ENCODE measurements at regions not wholly inside any gene's neighbourhood (a gene's known extent, or its start where the extent isn't known, plus 50 kb on each side); places are given as distances from the start of the nearest gene placed in this dataset.
A peak's percentile ranks its signal among the peaks of the same experiment; 100 is the strongest.

GRCh38 chr11:112417339-112417738 lies 156.7 kb upstream of the PLET1 start:
- Mint-ChIP-seq H3K27ac (peak overlapping the region in 1 of 10 donors; percentile 58), H3K4me3 (no peak overlapping the region), H3K4me1 (peaks cover 0 to 8% (median 4%) of the 10 kb centered on the region in 4 donors), H3K9me3 (peaks cover 0 to 25% (median 10%) of the 10 kb centered on the region in 9 donors), H3K27me3 (peaks cover 3 to 24% (median 12%) of the 10 kb centered on the region in 5 donors), H3K36me3 (peaks cover 0 to 26% (median 4%) of the 10 kb centered on the region in 3 donors)
- ATAC-seq (no peak), DNase-seq (no peak)
- POLR2A ChIA-PET = no interaction called here

GRCh38 chr11:112418438-112418837 lies 157.8 kb upstream of the PLET1 start:
- Mint-ChIP-seq H3K36me3 (peaks cover 0 to 20% (median 4%) of the 10 kb centered on the region in 3 donors), H3K9me3 (peaks cover 0 to 20% (median 8%) of the 10 kb centered on the region in 9 donors), H3K4me3 (no peak overlapping the region), H3K4me1 (peaks cover 0 to 8% (median 4%) of the 10 kb centered on the region in 4 donors), H3K27ac (no peak overlapping the region), H3K27me3 (peaks cover 4 to 21% (median 12%) of the 10 kb centered on the region in 5 donors)
- ATAC-seq (no peak), DNase-seq (no peak)
- POLR2A ChIA-PET = no interaction called here

- no peak for ATAC-seq
- H3K4me1 Mint-ChIP-seq = peaks cover 0 to 7% (median 4%) of the 10 kb centered on the region in 4 donors
Observed at GRCh38 chr11:112421879-112422278, 161.2 kb upstream of the PLET1 start.

GRCh38 chr11:112425121-112425520 lies 164.5 kb upstream of the PLET1 start:
- H3K27ac Mint-ChIP-seq = no peak overlapping the region
- POLR2A ChIA-PET = no interaction called here

More at GRCh38 chr11:112421879-112422278, 161.2 kb upstream of the PLET1 start:
- peaks cover 0 to 7% (median 0%) of the 10 kb centered on the region in 9 donors for H3K9me3 Mint-ChIP-seq
- H3K27me3 Mint-ChIP-seq = peaks cover 4 to 10% (median 7%) of the 10 kb centered on the region in 5 donors
- no peak overlapping the region for H3K27ac Mint-ChIP-seq
- POLR2A ChIA-PET = no interaction called here
- no peak for DNase-seq
- H3K36me3 Mint-ChIP-seq = peaks cover 0 to 2% (median 0%) of the 10 kb centered on the region in 3 donors
- H3K4me3 Mint-ChIP-seq = no peak overlapping the region

GRCh38 chr11:112437096-112437495 lies 176.4 kb upstream of the PLET1 start:
- Mint-ChIP-seq H3K27ac (no peak overlapping the region), H3K36me3 (peaks cover 0 to 36% (median 8%) of the 10 kb centered on the region in 3 donors), H3K27me3 (peaks cover 2 to 20% (median 10%) of the 10 kb centered on the region in 5 donors), H3K4me3 (no peak overlapping the region), H3K9me3 (peaks cover 15 to 51% (median 26%) of the 10 kb centered on the region in 9 donors), H3K4me1 (no peaks in the 10 kb centered on the region)
- DNase-seq = no peak
- no peak for ATAC-seq
- POLR2A ChIA-PET = no interaction called here

More at GRCh38 chr11:112425121-112425520, 164.5 kb upstream of the PLET1 start:
- Mint-ChIP-seq H3K4me1 (no peaks in the 10 kb centered on the region), H3K27me3 (peaks cover 2 to 7% (median 5%) of the 10 kb centered on the region in 5 donors), H3K36me3 (peaks cover 0 to 2% (median 0%) of the 10 kb centered on the region in 3 donors), H3K9me3 (peaks cover 0 to 18% (median 4%) of the 10 kb centered on the region in 9 donors), H3K4me3 (no peak overlapping the region)
- DNase-seq = no peak
- ATAC-seq = no peak

GRCh38 chr11:112439614-112440013 lies 179.0 kb upstream of the PLET1 start:
- DNase-seq (no peak), ATAC-seq (no peak)
- H3K4me3 Mint-ChIP-seq = no peak overlapping the region
- peaks cover 0 to 37% (median 3%) of the 10 kb centered on the region in 3 donors for H3K36me3 Mint-ChIP-seq
- peaks cover 16 to 49% (median 33%) of the 10 kb centered on the region in 9 donors for H3K9me3 Mint-ChIP-seq
- no peak overlapping the region for H3K27ac Mint-ChIP-seq
- POLR2A ChIA-PET = no interaction called here
- H3K27me3 Mint-ChIP-seq = peaks cover 0 to 10% (median 4%) of the 10 kb centered on the region in 5 donors
- H3K4me1 Mint-ChIP-seq = no peaks in the 10 kb centered on the region

GRCh38 chr11:112440518-112440917 lies 179.9 kb upstream of the PLET1 start:
- POLR2A ChIA-PET = no interaction called here
- Mint-ChIP-seq H3K9me3 (peaks cover 21 to 58% (median 42%) of the 10 kb centered on the region in 9 donors), H3K4me1 (no peaks in the 10 kb centered on the region), H3K4me3 (no peak overlapping the region), H3K27me3 (peaks cover 0 to 7% (median 4%) of the 10 kb centered on the region in 5 donors), H3K36me3 (peaks cover 0 to 41% (median 5%) of the 10 kb centered on the region in 3 donors), H3K27ac (no peak overlapping the region)
- DNase-seq = no peak
- ATAC-seq = no peak

GRCh38 chr11:112448168-112448567 lies 187.5 kb upstream of the PLET1 start:
- Mint-ChIP-seq H3K36me3 (peaks cover 0 to 27% (median 2%) of the 10 kb centered on the region in 3 donors), H3K27me3 (peaks cover 0 to 12% (median 6%) of the 10 kb centered on the region in 5 donors), H3K9me3 (peaks cover 11 to 33% (median 19%) of the 10 kb centered on the region in 9 donors), H3K4me3 (no peak overlapping the region), H3K27ac (no peak overlapping the region), H3K4me1 (no peaks in the 10 kb centered on the region)
- POLR2A ChIA-PET = no interaction called here
- DNase-seq (no peak), ATAC-seq (no peak)

GRCh38 chr11:112448806-112449205 lies 188.1 kb upstream of the PLET1 start:
- ATAC-seq = no peak
- Mint-ChIP-seq H3K9me3 (peaks cover 11 to 27% (median 19%) of the 10 kb centered on the region in 9 donors), H3K27ac (no peak overlapping the region)

GRCh38 chr11:112451250-112451649 lies 190.6 kb upstream of the PLET1 start:
- peaks cover 0 to 3% (median 0%) of the 10 kb centered on the region in 3 donors for H3K36me3 Mint-ChIP-seq
- POLR2A ChIA-PET = no interaction called here
- H3K9me3 Mint-ChIP-seq = peaks cover 0 to 4% (median 1%) of the 10 kb centered on the region in 9 donors
- no peak overlapping the region for H3K27ac Mint-ChIP-seq
- no peak overlapping the region for H3K4me3 Mint-ChIP-seq
- DNase-seq (no peak), ATAC-seq (no peak)
- no peaks in the 10 kb centered on the region for H3K4me1 Mint-ChIP-seq
- H3K27me3 Mint-ChIP-seq = peaks cover 0 to 10% (median 3%) of the 10 kb centered on the region in 5 donors

More at GRCh38 chr11:112448806-112449205, 188.1 kb upstream of the PLET1 start:
- peaks cover 0 to 23% (median 2%) of the 10 kb centered on the region in 3 donors for H3K36me3 Mint-ChIP-seq
- POLR2A ChIA-PET = no interaction called here
- H3K4me3 Mint-ChIP-seq = no peak overlapping the region
- H3K27me3 Mint-ChIP-seq = peaks cover 0 to 12% (median 6%) of the 10 kb centered on the region in 5 donors
- DNase-seq = no peak
- H3K4me1 Mint-ChIP-seq = no peaks in the 10 kb centered on the region

GRCh38 chr11:112453601-112454577 lies 193.2 kb upstream of the PLET1 start:
- Mint-ChIP-seq H3K4me1 (no peaks in the 10 kb centered on the region), H3K27me3 (peaks cover 0 to 9% (median 3%) of the 10 kb centered on the region in 5 donors), H3K36me3 (no peaks in the 10 kb centered on the region), H3K27ac (no peak overlapping the region), H3K4me3 (no peak overlapping the region), H3K9me3 (no peaks in the 10 kb centered on the region)
- POLR2A ChIA-PET = no interaction called here
- ATAC-seq (no peak), DNase-seq (peak in 4 of 10 donors; percentile 3 to 15 (median 10))

- POLR2A ChIA-PET = no interaction called here
- Mint-ChIP-seq H3K4me3 (no peak overlapping the region), H3K9me3 (no peaks in the 10 kb centered on the region), H3K27me3 (peaks cover 0 to 9% (median 1%) of the 10 kb centered on the region in 5 donors), H3K4me1 (peaks cover 0 to 3% (median 0%) of the 10 kb centered on the region in 4 donors), H3K27ac (no peak overlapping the region), H3K36me3 (no peaks in the 10 kb centered on the region)
- no peak for ATAC-seq
- no peak for DNase-seq
Observed at GRCh38 chr11:112454841-112455240, 194.2 kb upstream of the PLET1 start.

- no peak for ATAC-seq
Observed at GRCh38 chr11:112455791-112456190, 195.1 kb upstream of the PLET1 start.

More at GRCh38 chr11:112455791-112456190, 195.1 kb upstream of the PLET1 start:
- peaks cover 0 to 9% (median 1%) of the 10 kb centered on the region in 5 donors for H3K27me3 Mint-ChIP-seq
- H3K9me3 Mint-ChIP-seq = no peaks in the 10 kb centered on the region
- POLR2A ChIA-PET = no interaction called here
- H3K4me1 Mint-ChIP-seq = peaks cover 0 to 3% (median 0%) of the 10 kb centered on the region in 4 donors
- no peak overlapping the region for H3K27ac Mint-ChIP-seq
- H3K4me3 Mint-ChIP-seq = no peak overlapping the region
- no peaks in the 10 kb centered on the region for H3K36me3 Mint-ChIP-seq
- no peak for DNase-seq
